GM12801 (cell line): ENCODE measurements at regions not wholly inside any gene's neighbourhood (a gene's known extent, or its start where the extent isn't known, plus 50 kb on each side); places are given as distances from the start of the nearest gene placed in this dataset.

ENCODE experiments used
- TF ChIP-seq, protein P1 (sequence below): IDR thresholded peaks from one replicate; pipeline ENCODE4 v1.5.1; 2011; ENCODE audit warnings: control low read depth; ENCODE audit not compliant: insufficient read length; ENCODE audit errors: extremely low read depth

DNA sequence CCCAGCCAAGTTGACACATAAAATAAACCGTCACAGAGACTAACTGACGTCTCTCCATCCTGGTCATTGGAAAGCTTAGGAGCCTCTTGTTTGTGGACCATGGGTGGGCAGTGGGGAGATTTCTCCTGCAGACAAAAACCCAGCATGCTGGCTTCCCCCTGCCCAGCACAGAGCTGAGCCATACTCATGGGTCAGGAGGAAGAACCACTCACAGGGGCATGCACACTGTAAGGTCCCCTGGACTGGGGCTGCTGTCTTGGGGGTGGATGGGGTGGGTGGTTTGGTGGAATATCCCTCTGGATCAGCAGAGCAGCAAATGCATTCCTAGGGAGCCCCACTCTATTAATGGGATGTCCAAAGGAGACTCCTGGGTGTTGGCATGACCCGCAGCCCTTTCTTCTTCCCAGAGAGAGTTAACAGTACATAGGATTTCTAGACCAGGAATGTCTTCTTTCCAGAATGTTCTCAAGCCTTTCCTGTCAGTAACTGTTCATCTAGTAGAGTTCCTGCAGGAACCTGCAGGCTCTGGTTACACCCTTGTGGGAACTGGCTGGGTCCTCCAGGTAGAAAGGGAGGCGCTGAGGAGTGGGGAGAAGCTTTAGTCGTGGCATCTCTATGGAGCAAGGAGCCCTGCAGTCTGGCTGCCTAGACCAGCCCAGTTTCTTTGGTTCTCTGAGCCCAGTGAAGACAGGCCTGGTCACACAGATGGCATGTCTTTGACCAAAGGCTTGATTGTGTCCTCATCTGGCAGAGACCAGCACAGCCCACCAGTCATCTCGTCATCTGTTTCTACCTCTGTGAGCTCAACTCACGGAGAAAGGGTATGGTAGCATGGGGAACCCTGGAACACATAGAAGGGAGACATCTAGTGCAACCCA, 73.4 kb upstream of the PRR23C start:
- TF ChIP-seq, protein P1, sequence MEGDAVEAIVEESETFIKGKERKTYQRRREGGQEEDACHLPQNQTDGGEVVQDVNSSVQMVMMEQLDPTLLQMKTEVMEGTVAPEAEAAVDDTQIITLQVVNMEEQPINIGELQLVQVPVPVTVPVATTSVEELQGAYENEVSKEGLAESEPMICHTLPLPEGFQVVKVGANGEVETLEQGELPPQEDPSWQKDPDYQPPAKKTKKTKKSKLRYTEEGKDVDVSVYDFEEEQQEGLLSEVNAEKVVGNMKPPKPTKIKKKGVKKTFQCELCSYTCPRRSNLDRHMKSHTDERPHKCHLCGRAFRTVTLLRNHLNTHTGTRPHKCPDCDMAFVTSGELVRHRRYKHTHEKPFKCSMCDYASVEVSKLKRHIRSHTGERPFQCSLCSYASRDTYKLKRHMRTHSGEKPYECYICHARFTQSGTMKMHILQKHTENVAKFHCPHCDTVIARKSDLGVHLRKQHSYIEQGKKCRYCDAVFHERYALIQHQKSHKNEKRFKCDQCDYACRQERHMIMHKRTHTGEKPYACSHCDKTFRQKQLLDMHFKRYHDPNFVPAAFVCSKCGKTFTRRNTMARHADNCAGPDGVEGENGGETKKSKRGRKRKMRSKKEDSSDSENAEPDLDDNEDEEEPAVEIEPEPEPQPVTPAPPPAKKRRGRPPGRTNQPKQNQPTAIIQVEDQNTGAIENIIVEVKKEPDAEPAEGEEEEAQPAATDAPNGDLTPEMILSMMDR: no peak

DNA sequence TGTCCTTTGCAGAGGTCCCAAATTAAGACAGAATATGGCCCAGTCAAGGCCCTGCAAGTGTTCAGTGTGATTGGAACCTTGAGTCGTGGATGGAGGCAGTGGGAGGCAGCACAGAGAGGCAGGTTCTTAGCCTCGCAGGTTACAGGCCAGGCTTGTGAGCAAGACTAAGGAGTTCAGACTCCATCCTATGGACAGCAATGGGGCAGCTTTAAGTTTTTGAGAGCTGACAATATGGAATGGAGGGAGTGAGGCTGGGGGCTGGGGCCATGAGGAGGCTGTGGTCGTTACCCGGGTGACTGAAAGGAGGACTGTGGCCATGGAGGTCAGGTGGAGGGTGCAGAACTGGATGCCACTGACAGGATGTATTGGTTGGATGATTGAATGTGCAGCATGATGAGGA, 74.1 kb upstream of the PRR23C start:
- TF ChIP-seq, protein P1: no peak

GRCh38 chr3:139119331-139120025, 74.8 kb upstream of the PRR23C start:
- TF ChIP-seq, protein P1: no peak

DNA sequence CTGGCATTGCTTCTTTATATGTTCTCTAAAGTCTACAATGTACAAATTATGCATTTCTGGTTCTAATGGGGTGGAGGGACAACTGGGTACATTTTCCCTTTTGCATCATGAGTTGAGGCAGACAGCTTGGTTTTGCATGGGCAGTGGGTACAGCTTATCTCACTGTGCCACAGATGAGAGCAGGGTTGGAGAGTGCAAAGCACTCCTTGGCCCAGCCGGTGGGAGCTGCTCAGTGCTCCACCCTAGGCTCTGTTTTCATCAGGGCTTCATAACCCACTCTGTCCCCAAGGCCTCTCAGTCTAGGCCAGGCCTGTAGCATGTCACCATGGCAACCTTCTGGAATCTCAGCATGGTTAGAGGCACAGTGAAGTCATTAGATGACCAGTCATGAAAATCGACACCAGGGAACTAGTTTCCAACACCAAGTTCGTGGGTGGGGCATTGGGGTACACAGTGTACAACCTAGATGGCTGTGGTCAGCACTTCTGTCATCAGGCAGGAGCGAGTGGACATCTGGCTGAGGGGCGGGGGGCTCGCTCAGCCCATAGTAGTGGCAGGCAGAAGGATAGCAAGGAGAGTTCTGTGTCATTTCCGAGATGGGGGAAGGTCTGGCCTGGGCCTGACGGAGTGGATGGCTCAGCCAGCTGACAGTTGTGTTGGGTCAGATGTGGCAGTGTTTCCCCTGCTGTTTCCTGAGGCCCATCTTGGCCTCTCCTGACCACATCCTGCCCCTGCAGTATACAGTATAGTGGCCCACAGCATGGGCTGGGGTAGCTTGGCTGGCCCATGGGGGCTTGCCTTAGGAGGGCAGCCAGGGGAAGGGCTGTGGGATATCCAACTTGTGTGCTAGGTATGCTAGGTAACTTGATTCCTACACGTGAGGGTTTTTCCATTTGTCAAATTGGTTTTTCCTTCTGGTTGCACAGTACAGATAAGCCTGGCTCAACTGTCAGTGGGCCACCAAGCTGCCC, 75.7 kb upstream of the PRR23C start:
- TF ChIP-seq, protein P1: no peak

DNA sequence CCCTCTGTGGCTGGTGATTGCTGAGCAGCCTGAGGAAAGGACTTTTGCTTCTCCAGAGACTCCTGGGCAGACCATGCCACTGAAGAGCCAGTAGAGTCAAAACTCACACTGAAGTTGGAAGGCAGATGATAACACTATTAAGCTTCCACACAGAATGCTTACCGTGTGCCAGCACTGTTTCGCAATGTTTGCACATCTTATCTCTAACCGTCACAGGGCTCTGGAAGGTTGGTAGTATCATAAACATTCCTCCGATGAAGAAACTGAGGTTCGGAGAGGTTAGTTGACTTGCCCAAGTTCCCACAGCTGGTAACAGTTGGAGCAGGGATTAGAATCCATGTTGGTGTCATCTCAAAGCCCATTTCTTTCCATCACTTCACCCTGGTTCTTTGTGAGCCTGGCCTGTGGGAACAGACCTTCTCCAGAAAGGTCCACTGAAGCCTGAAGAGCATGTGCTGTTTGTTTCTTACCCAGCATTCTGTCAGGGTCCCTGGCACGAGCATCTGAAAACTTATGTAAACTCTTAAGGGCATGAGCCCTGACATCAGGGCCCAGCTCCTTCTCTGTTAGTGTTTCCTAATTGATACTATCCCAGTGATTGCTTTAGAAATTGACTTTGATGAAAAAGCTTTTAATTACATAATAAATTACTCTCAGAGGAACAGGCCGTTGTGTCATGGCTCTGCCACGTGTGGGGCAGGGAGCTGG, 77.0 kb upstream of the PRR23C start:
- TF ChIP-seq, protein P1: no peak

GRCh38 chr3:139122221-139122581, 77.5 kb upstream of the PRR23C start:
- TF ChIP-seq, protein P1: no peak
